ENCODE measurements at regions not wholly inside any gene's neighbourhood (a gene's known extent, or its start where the extent isn't known, plus 50 kb on each side); places are given as distances from the start of the nearest gene placed in this dataset.

GRCh38 chr12:13603953-13604352, 377.4 kb downstream of the GRIN2B start:
- TF ChIP-seq REST (IDR thresholded peaks at IDR 0.05; ENCODE audit: insufficient read depth in 1 of 2, low read depth in 2 of 2, low read length in 2 of 2) (no peak), POLR2AphosphoS5 (IDR thresholded peaks at IDR 0.05; ENCODE audit: low read depth, low read length) (no peak)

All from PFSK-1 (cell line).